Heart left ventricle (tissue), 16 donors: ENCODE measurements at regions not wholly inside any gene's neighbourhood (a gene's known extent, or its start where the extent isn't known, plus 50 kb on each side); places are given as distances from the start of the nearest gene placed in this dataset.
"Not testable (repeated sequence)": the region's sequence is repeated elsewhere in the genome, so short reads cannot be mapped to it uniquely, and the experiment has no call there.

Source experiments
- ATAC-seq, 4 donors: fragments of 200-7000 bp; cut with Tn5 transposase; one replicate each; pipeline ENCODE4 v1.9.1; 2020 to 2022; ENCODE audit warnings: moderate library complexity in 4 of 4, mild to moderate bottlenecking in 3 of 4, moderate number of reproducible peaks in 1 of 4
- DNase-seq, 5 donors: peaks; one replicate each; pipeline ENCODE4 v3.0.0-alpha.2; 2020
- H3K27ac ChIP-seq, 12 donors: fragments of 200-600 bp; sonication (generic) in 4 of 12; one replicate each; pipeline versions ENCODE4 v1.5.0 to v1.8.0; 2016 to 2022; ENCODE audit warnings: mild to moderate bottlenecking in 2 of 12
- H3K27me3 ChIP-seq, 9 donors: fragments of 200-600 bp; sonication (generic) in 2 of 9; one replicate each; pipeline versions ENCODE4 v1.5.1 to v1.8.0; 2016 to 2022; ENCODE audit warnings: mild to moderate bottlenecking in 3 of 9
- H3K36me3 ChIP-seq, 9 donors: fragments of 200-600 bp; sonication (generic) in 2 of 9; one replicate each; pipeline versions ENCODE4 v1.5.0 to v1.8.0; 2018 to 2022; ENCODE audit warnings: mild to moderate bottlenecking in 2 of 9
- H3K4me1 ChIP-seq, 12 donors: fragments of 200-600 bp; sonication (generic) in 4 of 12; one replicate each; pipeline versions ENCODE4 v1.5.0 to v1.8.0; 2016 to 2022; ENCODE audit warnings: mild to moderate bottlenecking in 3 of 12
- H3K4me3 ChIP-seq, 12 donors: fragments of 200-600 bp; sonication (generic) in 4 of 12; one replicate each; pipeline versions ENCODE4 v1.5.0 to v1.8.0; 2017 to 2022; ENCODE audit warnings: mild to moderate bottlenecking in 9 of 12, moderate library complexity in 4 of 12
- H3K9me3 ChIP-seq, 12 donors: fragments of 200-600 bp; sonication (generic) in 4 of 12; one replicate each; pipeline versions ENCODE4 v1.5.0 to v1.8.0; 2016 to 2022; ENCODE audit warnings: mild to moderate bottlenecking in 1 of 12
- CTCF ChIP-seq, 12 donors: fragments of 200-600 bp; sonication (generic) in 4 of 12; IDR thresholded peaks; one replicate each; pipeline versions ENCODE4 v1.5.0 to v1.8.0; 2018 to 2022; ENCODE audit warnings: antibody characterized with exemption in 12 of 12, mild to moderate bottlenecking in 5 of 12
- POLR2A ChIP-seq, 2 donors: fragments of 450-650 bp; IDR thresholded peaks; one replicate each; pipeline ENCODE4 v1.6.1; 2017; ENCODE audit warnings: antibody characterized with exemption in 2 of 2, mild to moderate bottlenecking in 2 of 2, moderate library complexity in 2 of 2
- WGBS, 4 donors: extraction: QIAGEN DNeasy Blood & Tissue Kit in 2 of 4; methylation state at CpG; one replicate each; pipeline versions ENCODE4 v1.1.5 to v1.1.7; 2013 to 2018; 5-methylcytosine and 5-hydroxymethylcytosine counted together
- intact Hi-C, 10 donors: fragments of 100-400 bp; cut with DNase I; formaldehyde crosslinking; loops; one replicate each; pipeline versions ENCODE4 v1.11.1 to v1.14.2; 2022
- donor health status: ischemic (EF 13 %, LVEDD 7.1; RV severe dilation, severe dysfunction).
- donor health status: healthy with polysubstance abuse.
- donor health status: DM: no; HTN: yes; CAD: no.
- donor health status: DM: no; HTN: no; CAD: no.
- donor health status: ischemic (EF 25% LVEDD 6.9; RV normal size, moderate dysfunction).
- donor health status: ischemic (EF 25% LVEDD 5.7; RV mildly dilated, moderate dysfunction).
- donor health status: healthy.
- donor health status: DM: yes; HTN: yes; CAD: no.
- donor health status: ischemic (EF 35%, LVEDD 5.7; RV mildly dilated, moderate dysfunction).
- donor health status: nonischemic (EF 11% LVEDD 7.7; RV severe dilation, severe dysfunction).
- donor health status: DM: yes; HTN: yes; CAD: no.
- donor health status: PGD.
- donor health status: ischemic (EF 29% LVEDD 5.4; RV normal size, mild dysfunction).
- donor health status: nonischemic (EF 23%, LVEDD 6.1; RV moderate dilation, normal function).

DNA sequence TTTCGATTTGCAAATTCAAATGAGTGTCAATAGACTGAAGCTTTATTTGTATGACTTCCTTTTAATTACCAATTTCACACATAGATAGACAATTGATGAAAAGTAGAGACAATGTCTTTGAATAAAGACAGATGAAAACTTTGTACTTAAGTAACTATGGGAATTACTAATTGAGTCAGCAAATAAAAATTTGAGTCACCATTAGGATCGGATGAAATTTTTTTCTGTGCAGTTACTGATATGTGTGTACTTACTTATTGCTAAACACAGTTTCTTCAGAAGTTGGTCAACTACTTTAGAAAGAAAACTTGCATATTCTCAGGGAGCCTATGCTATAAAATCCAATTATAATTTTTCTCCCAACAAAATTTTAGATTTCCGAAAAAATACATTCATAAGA lies 224.9 kb upstream of the SLC16A7 start:
- TF ChIP-seq CTCF (IDR thresholded peaks at IDR 0.05) (no peak), POLR2A (IDR thresholded peaks at IDR 0.05) (no peak)
- 86 to 94% (median 89%) methylated on average over 3 of the region's 3 CpGs for WGBS, 4 donors

DNA sequence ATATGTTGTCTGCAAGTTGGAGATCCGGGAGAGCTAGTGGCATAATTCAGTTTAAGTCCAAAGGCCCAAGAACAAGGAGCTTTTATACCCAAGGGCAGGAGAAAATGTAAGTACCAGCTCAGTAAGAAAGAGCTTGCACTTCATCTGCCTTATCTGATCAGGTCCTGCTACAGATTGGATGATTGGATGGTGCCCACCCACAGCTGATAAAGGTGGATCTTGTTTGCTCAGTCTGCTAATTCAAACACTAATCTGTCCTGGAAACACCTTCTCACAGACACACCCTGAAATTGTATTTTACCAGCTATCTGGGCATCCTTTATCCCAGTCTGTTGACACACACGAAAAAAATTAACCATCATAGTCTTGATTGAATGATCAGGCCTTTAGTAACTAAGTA lies 230.7 kb upstream of the SLC16A7 start:
- 80 to 91% (median 82%) methylated on average over 2 of the region's 2 CpGs for WGBS, 4 donors
- Histone ChIP-seq H3K9me3 (no peaks in the 10 kb centered on the region), H3K4me3 (no peak overlapping the region), H3K27ac (no peak overlapping the region), H3K36me3 (no peaks in the 10 kb centered on the region), H3K4me1 (no peaks in the 10 kb centered on the region), H3K27me3 (no peaks in the 10 kb centered on the region)
- ATAC-seq (no peak), DNase-seq (no peak)
- TF ChIP-seq CTCF (IDR thresholded peaks at IDR 0.05) (no peak), POLR2A (IDR thresholded peaks at IDR 0.05) (no peak)
- intact Hi-C loops: no loop called here

More for the DNA sequence above, 224.9 kb upstream of the SLC16A7 start:
- Histone ChIP-seq H3K27ac (no peak overlapping the region), H3K36me3 (no peaks in the 10 kb centered on the region), H3K4me3 (no peak overlapping the region), H3K9me3 (no peaks in the 10 kb centered on the region), H3K27me3 (no peaks in the 10 kb centered on the region), H3K4me1 (no peaks in the 10 kb centered on the region)
- DNase-seq: no peak
- ATAC-seq: no peak
- intact Hi-C loops: no loop called here

GRCh38 chr12:59357811-59358210 lies 238.0 kb upstream of the SLC16A7 start:
- Histone ChIP-seq H3K9me3 (no peaks in the 10 kb centered on the region), H3K4me1 (no peaks in the 10 kb centered on the region), H3K27me3 (no peaks in the 10 kb centered on the region), H3K27ac (no peak overlapping the region), H3K36me3 (no peaks in the 10 kb centered on the region), H3K4me3 (no peak overlapping the region)
- ATAC-seq: no peak
- no peak for DNase-seq
- intact Hi-C loops: no loop called here
- TF ChIP-seq CTCF (IDR thresholded peaks at IDR 0.05): no peak
- TF ChIP-seq POLR2A (IDR thresholded peaks at IDR 0.05): no peak
- WGBS, 4 donors: 18 to 43% (median 29%) methylated on average over 1 of the region's 1 CpG

GRCh38 chr12:59346248-59346647 lies 249.6 kb upstream of the SLC16A7 start:
- ATAC-seq, intact Hi-C loops, H3K36me3 ChIP-seq: not testable (repeated sequence)

More at GRCh38 chr12:59346248-59346647, 249.6 kb upstream of the SLC16A7 start:
- not testable (repeated sequence) for H3K27me3 ChIP-seq, H3K27ac ChIP-seq, DNase-seq, H3K4me3 ChIP-seq, H3K4me1 ChIP-seq
- peaks cover 0 to 19% (median 0%) of the 10 kb centered on the region in 12 donors for H3K9me3 ChIP-seq
- 51 to 66% (median 57%) methylated on average over 5 of the region's 5 CpGs for WGBS, 4 donors
- TF ChIP-seq CTCF (IDR thresholded peaks at IDR 0.05): peak in 1 of 12 donors; percentile 10
